GM23248 (cell line): ENCODE measurements at regions not wholly inside any gene's neighbourhood (a gene's known extent, or its start where the extent isn't known, plus 50 kb on each side); places are given as distances from the start of the nearest gene placed in this dataset.

ENCODE experiments used
- EZH2 ChIP-seq: fragments of 200-600 bp; sonication (generic); IDR thresholded peaks from 2 replicates; pipeline ENCODE4 v1.6.1; 2018; ENCODE audit warnings: antibody characterized with exemption, mild to moderate bottlenecking; ENCODE audit not compliant: insufficient read depth, poor library complexity, severe bottlenecking
- EZH2phosphoT487 ChIP-seq: fragments of 200-600 bp; sonication (generic); IDR thresholded peaks from 2 replicates; pipeline ENCODE4 v1.6.1; 2018; ENCODE audit warnings: antibody characterized with exemption, moderate library complexity, mild to moderate bottlenecking, low read depth; ENCODE audit not compliant: insufficient read depth

DNA sequence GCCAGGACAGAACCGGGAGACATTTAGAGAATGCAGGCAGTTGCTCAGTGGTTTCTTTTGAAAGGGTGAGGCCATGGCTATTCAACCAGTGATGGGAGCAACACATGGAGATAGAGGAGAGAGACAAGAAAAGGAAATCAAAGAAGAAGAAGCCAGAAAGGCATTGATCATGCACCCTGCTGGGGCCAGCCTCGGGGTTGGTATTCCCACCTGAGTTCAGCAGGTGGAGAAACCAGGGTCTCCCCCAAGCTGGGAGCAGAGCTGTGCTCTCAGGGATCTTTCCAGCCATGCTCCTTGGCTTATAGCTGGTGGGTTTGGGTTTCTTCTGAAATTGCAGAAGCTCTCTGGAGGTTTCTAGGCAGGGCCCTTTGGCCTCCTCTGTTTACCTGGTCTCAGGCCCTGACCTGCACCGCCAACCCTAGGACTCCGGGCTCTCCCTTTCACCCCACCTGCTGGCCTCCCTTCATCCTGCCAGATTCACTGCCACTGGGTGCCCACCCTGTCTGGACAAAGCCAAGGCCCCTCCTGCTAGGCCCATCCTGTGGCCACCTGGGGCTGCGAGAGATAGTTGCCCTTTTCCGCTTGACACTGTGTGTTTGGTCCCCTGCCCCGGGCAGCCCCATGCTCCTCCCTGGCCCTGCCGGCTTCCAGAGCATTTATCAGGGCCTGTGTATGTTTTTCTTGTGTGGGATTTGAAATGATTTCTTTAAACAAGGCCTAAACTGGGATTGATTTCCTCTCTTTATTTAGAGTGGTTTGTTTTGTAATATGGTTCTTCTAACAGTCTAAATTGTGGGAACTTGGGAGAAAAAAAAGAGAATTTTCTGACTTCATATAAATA lies 126.7 kb downstream of the DDX1 start:
- TF ChIP-seq EZH2phosphoT487 (no peak), EZH2 (no peak)
